Testis (tissue), 2 donors: ENCODE measurements at regions not wholly inside any gene's neighbourhood (a gene's known extent, or its start where the extent isn't known, plus 50 kb on each side); places are given as distances from the start of the nearest gene placed in this dataset.

Experiments used
- CTCF ChIP-seq, 3 experiments: fragments of 450-650 bp in 2 of 3; fragments of 200-600 bp in 1 of 3; sonication (generic) in 1 of 3; IDR thresholded peaks; one replicate each; pipeline ENCODE4 v1.5.1; 2016 to 2019; ENCODE audit warnings: antibody characterized with exemption in 3 of 3, mild to moderate bottlenecking in 2 of 3, moderate library complexity in 1 of 3
- POLR2A ChIP-seq: fragments of 450-650 bp; IDR thresholded peaks from one replicate; pipeline ENCODE4 v1.6.1; 2017; ENCODE audit warnings: antibody characterized with exemption, mild to moderate bottlenecking, moderate library complexity

GRCh38 chr20:9928281-9928737, 89.4 kb upstream of the PAK5 start:
- TF ChIP-seq CTCF (IDR thresholded peaks at IDR 0.05) (no peak), POLR2A (no peak)
